GM19463 (cell line): ENCODE measurements at regions not wholly inside any gene's neighbourhood (a gene's known extent, or its start where the extent isn't known, plus 50 kb on each side); places are given as distances from the start of the nearest gene placed in this dataset.

ENCODE experiments used
- ATAC-seq: cut with Tn5 transposase; IDR thresholded peaks from one replicate; pipeline ENCODE4 v1.9.1; 2021; ENCODE audit warnings: mild to moderate bottlenecking, moderate library complexity; ENCODE audit not compliant: unreplicated experiment

DNA sequence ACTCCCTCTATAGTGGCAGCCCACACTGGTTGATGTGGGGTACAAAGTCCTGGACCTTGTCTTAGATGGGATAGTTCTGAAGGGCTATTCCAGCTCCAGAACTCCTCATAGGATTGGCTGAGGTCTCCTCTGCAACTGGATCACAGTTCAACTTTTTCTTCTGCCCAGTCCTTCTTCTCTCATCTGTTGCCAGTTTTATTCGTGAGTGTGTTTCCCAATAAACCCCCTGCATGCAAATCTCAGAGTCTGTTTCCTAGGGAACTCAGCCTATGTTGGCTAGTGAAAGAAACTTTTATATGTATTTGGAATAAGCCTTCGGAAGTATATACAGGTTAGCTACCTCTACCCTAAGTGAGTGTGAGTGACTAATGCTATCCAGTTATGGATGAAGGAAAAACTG, 823.4 kb downstream of the SLC4A3 start:
- no peak for ATAC-seq

DNA sequence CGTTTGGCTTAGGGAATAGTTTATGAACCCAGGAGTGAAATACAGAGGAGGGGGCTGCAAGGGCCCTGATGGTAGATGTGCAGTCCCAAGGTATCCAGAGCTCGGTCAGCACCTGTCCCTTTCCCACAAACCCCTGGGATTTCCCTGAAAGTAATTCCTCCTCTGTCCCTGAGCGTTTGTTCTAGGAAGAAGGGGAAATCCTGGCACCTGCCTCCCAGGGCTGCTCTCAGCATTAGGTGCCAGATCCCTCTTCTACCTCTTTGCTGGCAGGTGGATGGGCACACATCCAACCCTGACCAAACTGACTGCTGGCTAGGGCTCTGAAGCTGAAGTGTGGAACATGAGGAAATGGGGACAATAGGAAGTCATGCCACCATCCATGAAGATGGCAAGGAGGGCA, 824.0 kb downstream of the SLC4A3 start:
- ATAC-seq, result no peak

DNA sequence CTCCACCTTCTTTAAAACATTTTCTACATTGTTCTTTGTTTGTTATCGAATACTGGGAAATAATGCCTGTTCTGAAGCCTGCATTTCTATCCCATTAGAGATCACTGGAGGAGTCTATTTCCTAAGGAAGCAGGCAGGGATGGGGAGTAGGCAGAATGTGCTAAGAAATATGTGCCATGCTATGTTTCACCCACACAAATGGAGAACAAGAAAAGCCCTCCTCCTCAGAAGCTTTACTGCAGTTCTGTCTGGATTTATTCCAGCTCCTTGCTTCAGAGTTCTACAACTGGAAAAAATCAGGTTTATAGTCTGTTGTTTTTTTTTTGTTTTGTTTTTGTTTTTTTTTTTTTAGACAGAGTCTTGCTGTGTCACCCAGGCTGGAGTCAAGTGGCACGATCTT, 825.1 kb downstream of the SLC4A3 start:
- ATAC-seq, result no peak

DNA sequence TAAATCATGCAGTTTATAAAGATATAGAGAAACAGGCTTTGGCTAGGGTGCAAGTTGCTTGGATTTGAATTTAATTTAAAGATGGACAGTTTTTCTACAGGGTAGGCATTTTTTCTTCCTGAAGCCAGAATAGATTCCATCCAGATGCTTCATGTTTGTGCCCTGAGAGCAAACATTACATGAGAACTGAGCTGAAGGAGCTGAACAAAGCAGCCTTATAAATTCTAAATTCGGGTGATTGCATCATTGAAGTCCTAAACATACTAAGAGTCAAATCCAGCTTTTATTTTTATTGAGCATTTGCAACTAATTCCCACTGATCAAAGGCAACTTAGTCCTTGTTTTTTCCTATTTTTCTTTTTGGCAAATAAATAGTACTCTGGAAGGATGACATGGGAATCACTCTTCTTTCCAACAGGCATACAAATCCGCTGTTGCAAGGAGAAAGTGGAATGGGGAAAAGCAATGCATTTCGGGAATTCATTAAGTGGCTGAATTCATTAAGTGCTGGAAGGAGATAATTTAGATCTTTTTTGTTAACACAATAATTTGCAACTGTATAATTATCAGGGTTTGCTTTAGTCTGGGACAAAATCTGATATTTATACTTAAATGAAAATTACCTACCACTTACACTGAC, 828.0 kb downstream of the SLC4A3 start:
- no peak for ATAC-seq

DNA sequence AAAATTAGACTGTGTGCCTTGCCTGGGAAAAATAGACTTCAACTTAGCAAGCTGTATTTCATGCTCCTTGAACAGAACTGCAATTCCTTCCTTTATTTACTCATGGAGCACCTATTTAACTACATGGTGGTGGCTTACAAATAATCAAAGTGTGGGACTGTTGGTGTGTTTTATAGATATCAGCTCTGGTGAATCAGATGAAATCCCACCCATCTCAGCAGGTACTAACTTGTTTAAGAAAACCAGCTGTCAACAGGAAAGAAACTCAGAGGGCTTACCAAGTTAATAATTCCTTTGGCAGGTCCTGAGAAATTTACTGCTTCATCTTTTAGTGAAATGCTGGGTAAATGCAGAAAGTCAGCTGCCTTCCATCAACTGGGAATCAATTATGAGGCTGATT, 830.6 kb downstream of the SLC4A3 start:
- no peak for ATAC-seq

DNA sequence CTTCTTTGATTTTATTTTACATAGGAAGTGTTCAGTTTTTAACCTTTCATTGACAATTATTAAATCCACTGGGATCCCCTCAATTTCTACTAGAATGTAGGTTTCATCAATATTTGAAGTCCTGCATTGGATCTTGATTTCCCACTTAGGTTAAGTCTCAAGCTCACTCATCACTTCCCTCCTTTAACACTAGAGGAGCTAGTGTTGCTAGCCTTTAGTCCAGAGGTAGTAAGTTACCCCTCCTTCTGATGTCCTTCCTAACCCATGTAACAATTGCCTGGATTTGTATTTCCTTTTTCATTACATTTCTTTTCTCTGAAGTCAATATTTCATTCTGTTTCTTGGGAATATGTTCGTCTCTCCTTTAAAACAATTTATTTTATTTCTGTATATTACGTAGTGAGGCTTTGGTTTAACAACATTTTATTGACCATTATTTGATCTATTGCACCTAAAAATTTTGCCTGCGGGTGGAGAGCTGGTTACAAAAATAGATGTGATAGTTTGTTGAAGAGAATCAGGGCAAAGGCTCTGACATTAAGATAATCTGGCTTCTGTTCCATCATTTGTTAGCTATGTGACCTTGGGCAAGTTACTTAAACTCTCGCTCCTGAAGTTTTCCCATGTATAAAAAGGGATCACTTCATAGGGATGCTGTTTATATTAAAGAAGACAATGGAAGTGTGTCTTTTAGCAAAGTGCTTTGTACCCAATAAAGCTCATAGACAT, 833.0 kb downstream of the SLC4A3 start:
- no peak for ATAC-seq

DNA sequence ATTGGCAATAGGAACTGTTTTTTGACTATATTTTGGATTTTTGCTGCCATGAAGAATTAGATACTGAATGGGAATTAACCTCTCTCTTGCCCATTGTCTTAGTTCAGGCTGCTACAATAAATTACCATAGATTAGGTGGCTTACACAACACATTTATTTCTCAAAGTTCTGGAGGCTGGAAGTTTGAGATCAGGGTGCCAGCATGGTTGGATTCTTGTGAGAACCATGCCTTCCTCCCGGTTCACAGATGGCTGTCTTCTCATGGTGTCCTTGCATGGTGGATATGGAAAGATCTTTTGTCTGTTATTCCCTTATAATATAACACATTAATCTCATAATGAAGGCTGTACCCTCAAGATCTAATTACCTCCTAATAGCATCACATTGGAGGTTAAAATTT, 836.4 kb downstream of the SLC4A3 start:
- ATAC-seq, result no peak

DNA sequence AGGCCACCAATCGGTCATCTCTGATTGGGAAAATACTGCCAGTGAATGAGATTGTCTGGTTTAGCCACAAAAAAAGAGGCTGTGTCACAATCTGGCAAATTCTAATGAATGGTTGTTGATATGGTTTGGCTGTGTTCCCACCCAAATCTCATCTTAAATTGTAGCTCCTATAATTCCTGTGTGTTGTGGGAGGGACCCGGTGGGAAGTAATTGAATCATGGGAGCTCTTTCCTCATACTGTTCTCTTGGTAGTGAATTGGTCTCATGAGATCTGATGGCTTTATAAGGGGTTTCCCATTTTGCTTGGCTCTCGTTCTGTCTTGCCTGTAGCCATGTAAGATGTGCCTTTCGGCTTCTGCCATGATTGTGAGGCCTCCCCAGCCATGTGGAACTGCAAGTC, 838.3 kb downstream of the SLC4A3 start:
- ATAC-seq, result no peak

DNA sequence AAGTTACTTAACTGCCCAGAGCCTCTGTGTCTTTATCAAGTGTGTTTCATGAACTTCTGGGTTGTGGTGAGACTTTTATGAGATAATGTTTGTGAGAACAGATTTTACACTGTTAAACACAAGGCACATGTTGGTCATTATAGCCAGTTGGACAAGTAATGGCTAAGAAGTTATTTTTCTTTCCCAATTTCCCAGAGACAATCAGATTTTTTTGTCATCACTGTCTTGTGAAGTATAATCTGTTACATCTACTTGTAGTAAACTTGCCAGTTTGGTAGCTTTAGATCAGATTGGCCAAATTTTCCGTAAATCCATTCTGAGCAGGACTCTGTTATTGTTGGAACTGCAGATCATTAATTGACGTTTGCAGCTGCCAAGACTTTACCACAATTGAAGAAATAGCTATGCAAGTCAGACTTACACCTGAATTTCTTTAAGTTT, 838.8 kb downstream of the SLC4A3 start:
- no peak for ATAC-seq

DNA sequence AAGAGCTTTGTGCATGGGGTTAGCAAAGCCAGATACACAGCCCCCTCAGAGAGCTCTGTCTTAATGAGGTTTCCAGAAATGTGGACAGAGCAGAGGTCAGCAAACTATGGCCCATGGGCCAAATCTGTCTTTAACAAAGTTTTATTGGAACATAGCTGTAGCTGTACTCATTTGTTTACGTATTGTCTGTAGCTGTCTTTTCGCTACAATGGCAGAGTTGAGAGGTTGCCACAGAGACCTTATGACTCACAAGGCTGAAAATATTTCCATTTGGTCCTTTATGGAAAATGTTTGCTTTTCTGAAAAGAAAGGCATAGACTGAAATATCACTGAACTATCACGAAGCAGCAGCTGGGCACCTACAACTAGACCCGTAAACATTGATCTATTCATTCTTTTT, 841.8 kb downstream of the SLC4A3 start:
- ATAC-seq, result no peak

DNA sequence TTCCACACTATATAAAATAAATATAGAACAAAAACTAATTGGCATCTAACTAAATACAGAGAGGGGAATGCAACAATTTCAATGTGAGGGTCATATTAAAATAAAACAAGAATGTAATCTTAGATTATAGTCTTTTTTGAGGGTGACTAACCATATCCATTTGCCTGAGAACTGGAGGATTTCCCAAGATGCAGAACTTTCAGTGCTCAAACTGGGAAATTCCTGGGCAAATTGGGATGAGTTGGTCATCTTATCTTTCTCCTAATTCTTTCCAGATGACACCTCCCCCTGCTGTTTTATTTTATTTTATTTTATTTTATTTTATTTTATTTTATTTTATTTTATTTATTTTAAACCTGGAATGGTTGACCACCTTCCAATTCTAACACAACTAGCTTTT, 846.2 kb downstream of the SLC4A3 start:
- ATAC-seq, result no peak

DNA sequence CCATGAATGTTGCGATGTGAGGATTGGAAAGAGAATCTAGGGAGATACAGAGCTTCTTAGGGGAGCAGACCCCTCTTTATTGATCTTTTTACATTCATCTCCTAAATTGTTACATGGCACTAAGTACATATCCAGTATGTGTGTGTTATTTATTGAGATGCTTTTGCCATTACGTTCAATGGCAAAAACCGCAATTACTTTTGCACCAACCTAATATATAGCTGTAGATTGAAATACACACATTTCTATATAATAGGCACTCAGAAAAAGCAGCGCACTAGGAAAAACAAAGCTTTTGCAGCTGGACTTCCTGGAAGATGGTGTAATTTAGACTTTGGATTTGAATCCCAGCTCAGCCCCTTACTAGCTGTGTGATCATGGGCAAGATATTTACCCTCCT, 849.4 kb downstream of the SLC4A3 start:
- ATAC-seq, result no peak

DNA sequence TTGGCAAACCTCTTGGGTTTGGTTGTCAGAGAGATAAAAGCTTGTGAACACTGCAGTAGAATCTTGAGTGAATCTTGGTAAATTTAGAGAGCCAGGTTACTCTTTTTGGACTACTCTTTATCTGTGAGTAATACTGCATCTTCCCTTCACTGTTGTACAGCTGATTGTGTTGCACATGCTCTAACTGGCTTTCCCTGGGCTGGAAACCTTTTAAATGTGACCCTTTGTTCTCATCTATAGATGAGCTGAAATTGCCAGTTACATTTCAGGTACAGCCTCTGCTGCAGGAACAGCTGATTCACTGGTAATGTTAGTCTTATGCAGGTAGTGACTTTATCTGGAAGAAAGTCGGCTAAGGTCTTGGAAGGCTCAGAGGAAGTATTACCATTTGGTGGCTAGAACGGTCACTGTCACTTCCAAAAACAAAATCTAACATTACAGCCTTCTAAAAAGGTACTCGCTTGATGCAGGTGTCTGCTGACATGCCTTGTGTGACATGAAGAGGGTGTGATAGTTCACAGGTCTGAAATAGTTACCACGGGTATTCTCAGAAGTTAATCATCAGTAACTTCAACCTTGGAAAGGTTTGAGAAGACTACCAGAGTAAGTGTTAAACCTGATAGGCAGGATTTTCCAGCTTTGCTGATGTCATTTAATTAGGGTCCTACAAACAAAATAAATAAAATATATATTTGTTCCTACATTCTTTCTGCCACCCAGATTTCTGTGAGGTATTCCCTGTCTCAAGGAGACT, 851.1 kb downstream of the SLC4A3 start:
- no peak for ATAC-seq

DNA sequence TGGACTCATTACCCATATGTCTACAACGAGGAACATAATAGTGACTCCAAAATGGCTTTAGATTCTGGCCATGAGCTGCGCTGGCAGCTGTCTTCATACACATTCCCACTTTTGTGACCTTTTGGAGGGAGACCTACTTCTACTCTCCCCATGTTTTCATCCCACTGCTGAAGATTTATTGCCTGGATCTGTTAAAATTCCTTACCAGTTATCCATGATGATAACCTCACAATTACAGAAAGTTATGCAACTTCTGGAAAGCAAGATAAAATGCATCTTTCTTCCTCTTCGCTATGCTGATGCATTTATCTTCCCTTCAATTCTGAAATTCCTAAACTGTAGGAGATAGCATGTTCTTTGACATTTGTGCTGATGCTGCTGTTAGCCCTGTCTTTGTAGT, 855.3 kb downstream of the SLC4A3 start:
- ATAC-seq, result no peak

DNA sequence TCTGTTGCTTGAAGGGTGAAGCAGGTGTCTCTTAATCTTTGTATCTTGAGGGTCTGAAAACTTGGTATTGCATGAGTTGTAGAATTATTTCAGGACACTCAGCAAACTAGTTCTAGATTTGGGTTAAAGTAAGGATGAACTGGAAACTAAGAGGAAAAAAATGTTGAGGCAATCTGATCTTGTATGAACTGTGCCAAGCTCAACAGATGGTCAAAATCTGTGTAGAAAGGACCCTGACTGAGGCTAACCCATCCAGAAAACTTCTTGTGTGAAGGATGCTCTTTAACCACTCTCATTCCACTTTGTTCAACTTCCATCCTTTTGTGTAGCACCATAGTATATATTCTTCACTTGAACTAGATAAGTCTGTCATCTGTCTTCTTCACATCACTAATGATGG, 861.7 kb downstream of the SLC4A3 start:
- ATAC-seq, result no peak

DNA sequence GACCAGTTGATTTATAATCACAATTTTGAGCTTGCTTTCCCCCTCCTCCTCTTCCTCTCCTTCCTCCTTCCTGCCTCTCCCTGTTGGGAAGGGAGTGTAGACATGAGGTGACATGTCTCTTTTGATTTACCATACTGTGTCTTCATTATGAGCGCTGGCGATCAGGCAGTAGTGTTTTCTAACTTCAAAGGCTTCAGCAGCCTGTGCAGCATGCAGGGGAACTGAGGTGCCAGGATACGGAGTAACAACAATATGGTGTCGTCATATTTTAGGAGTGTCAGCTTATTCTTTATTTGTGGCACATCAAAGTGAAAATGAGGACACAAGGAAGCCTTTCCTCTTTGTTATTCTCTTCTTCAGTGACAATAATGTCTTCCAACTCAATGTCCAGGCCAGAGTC, 864.2 kb downstream of the SLC4A3 start:
- no peak for ATAC-seq

DNA sequence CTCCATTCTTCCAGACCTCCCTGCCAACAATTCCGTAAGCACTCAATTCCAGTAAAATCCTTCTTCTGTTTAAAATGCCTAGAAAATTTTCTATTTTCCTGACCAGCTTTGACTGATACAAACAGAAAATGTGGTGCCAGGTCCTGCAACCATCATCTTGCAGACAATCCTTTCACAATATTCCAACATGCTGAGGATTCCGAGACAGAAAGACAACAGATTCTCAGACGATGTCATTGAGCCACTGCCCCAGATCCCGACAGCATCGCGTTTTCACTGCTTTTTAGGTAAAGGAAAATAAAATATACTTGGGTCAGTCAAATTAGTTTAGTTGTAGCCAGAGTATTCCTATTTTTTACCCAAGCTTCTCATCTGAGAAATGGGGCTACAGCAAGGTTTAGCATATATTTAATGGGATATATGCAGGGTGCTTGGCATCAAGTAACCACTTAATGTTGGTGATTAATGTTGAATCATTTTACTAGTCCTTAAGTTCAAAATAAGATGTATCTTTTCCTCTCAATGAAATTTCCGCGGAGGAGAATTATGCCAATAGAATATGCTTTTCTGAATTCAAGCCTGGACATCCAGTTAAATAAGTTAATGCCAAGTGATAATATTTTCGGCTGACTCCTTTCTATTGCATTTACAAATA, 866.6 kb downstream of the SLC4A3 start:
- ATAC-seq, result no peak

DNA sequence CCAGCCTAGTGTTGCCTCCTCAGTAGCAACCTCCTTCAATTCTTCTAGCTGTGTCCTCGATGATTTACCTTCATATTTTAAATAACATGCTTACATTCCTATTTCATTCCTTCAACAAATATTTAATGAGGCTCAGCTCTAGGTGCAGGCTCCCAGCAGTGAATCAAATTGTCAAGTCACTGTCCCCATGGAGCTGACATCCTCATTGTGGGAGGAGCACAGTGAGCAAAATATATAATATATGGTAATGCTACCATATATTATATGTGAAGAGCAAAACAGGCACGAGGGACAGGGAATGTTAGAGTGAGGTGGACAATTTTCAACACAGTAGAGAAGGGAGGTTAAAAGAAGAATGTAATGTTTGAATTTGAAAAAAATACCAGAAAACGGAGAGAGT, 869.1 kb downstream of the SLC4A3 start:
- no peak for ATAC-seq

DNA sequence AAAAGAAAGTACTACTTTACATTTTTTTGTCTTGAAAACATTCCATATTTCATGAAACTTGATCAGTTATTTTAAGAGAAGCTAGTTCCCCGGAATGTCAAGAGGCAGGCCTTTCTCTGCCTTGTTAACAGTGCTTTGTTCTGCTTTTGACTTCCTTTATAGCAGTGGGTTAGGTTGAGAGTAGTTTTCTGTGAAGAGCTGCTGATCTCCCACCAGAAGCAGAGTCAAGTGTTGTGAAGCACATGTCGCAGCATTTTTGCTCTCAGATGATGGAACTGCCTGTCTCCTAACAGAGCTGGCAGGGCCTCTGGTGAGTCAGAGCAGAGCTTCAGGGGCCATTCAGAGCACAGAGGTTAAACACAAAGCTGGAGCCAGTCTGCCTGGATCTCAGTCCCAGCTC, 871.8 kb downstream of the SLC4A3 start:
- no peak for ATAC-seq

DNA sequence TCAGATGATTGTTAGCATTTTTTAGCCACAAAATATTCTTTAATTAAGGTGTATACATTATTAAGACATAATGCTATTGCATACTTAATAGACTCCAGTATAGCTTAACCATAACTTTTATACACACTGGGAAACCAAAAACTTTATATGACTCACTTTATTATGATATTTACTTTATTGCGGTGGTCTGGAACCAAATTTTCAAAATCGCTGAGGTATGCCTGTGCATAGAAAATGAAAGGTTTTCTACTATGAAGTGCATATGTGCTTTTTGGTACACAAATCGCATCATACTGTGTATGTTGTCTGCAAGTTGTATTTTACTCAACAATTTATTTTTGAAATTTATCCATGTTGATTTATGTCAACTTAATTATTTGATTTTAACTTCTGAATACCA, 875.1 kb downstream of the SLC4A3 start:
- no peak for ATAC-seq

DNA sequence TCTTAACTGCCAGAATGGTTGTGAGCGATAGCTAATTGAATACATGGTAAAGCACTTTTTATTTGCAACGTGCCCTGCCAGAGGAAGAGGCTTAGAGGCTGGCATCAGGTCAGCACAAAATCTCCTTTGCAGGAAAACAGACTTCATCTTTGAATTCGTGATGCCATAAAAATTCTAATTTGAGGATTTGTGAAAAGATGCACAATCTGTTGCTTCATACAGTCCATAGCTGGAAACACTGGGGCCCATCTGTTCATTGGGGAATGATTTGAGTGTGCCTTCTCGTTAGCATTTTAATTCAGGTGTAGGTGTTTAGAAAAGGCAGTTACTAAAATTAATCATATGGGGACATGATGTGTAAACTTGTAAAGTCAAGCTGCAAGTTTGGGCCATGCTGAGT, 876.0 kb downstream of the SLC4A3 start:
- no peak for ATAC-seq
